HepG2 (cell line): ENCODE measurements at regions not wholly inside any gene's neighbourhood (a gene's known extent, or its start where the extent isn't known, plus 50 kb on each side); places are given as distances from the start of the nearest gene placed in this dataset.
A peak's percentile ranks its signal among the peaks of the same experiment; 100 is the strongest.

Experiments
- ATAC-seq: fragments of 200-7000 bp; cut with Tn5 transposase; 3 replicates; pipeline ENCODE4 v1.9.1; 2020; ENCODE audit warnings: mild to moderate bottlenecking, moderate library complexity
- BruUV-seq: library from RNA; stranded (reverse); fragments of 400-500 nt; replicated peaks from 2 replicates; lab custom pipeline; 2021; lab: Mats Ljungman, UMichigan
- CTCF ChIA-PET: fragments of 300-600 bp; formaldehyde crosslinking; extraction: SDS; loops from one replicate; lab custom pipeline; 2021; ENCODE audit warnings: low total read pairs, inconsistent platforms, low intra/inter-chr PET ratio; lab: Yijun Ruan, JAX
- POLR2A ChIA-PET: fragments of 350-600 bp; sonication (Branson Sonifier 250); formaldehyde crosslinking; loops from one replicate; lab custom pipeline; 2020; ENCODE audit warnings: antibody characterized with exemption, inconsistent platforms; lab: Yijun Ruan, JAX
- DNase-seq: peaks from one replicate; pipeline ENCODE4 v3.0.0-alpha.2; 2015; ENCODE audit warnings: low spot score
- FAIRE-seq: peaks from 3 replicates; lab custom pipeline; 2011; peaks lifted over from hg19 to GRCh38; lab: Jason Lieb, UNC
- H2AFZ ChIP-seq: one replicate; pipeline ENCODE4 v1.6.1; 2011; ENCODE audit warnings: low read length, inconsistent platforms
- H3K27ac ChIP-seq: fragments of 300-600 bp; 3 replicates; pipeline ENCODE4 v1.8.0; 2011; ENCODE audit warnings: mixed run types, mild to moderate bottlenecking, mixed read lengths, low read length, inconsistent platforms; ENCODE audit not compliant: insufficient read depth; ENCODE audit errors: extremely low read length
- H3K27me3 ChIP-seq, 2 experiments: fragments of 200-600 bp in 1 of 2; 2 replicates in 1 of 2; 3 replicates in 1 of 2; pipeline versions ENCODE4 v1.6.0 to v1.8.0; 2011; ENCODE audit warnings: low read length in 2 of 2, mild to moderate bottlenecking in 2 of 2, moderate library complexity in 2 of 2, inconsistent platforms in 1 of 2; ENCODE audit not compliant: insufficient read depth in 2 of 2, control insufficient read depth in 1 of 2
- H3K36me3 ChIP-seq, 2 experiments: fragments of 200-600 bp in 1 of 2; replicated peaks in 1 of 2; 2 replicates in 1 of 2; 3 replicates in 1 of 2; pipeline versions ENCODE4 v1.5.1 to v1.8.0; 2011; ENCODE audit warnings: low read length in 2 of 2, inconsistent platforms in 1 of 2; ENCODE audit not compliant: insufficient read depth in 2 of 2, control insufficient read depth in 1 of 2
- H3K4me1 ChIP-seq: 2 replicates; pipeline ENCODE4 v1.5.1; 2012; ENCODE audit warnings: low read length, inconsistent platforms; ENCODE audit not compliant: insufficient read depth
- H3K4me2 ChIP-seq: 2 replicates; pipeline ENCODE4 v1.6.0; 2011; ENCODE audit warnings: low read depth, low read length, inconsistent platforms
- H3K4me3 ChIP-seq, 3 experiments: fragments of 200-600 bp in 1 of 3; sonication (generic), shearing (Covaris generic) in 1 of 3; replicated peaks in 1 of 3; 2 replicates each; pipeline ENCODE4 v1.5.1; 2011 to 2016; ENCODE audit warnings: low read length in 3 of 3, inconsistent platforms in 2 of 3, low read depth in 2 of 3, mild to moderate bottlenecking in 2 of 3, control low read depth in 1 of 3, mixed read lengths in 1 of 3; ENCODE audit not compliant: insufficient read depth in 1 of 3
- H3K79me2 ChIP-seq: one replicate; pipeline ENCODE4 v1.6.1; 2011; ENCODE audit warnings: low read length, inconsistent platforms; ENCODE audit not compliant: insufficient read depth
- H3K9ac ChIP-seq: 2 replicates; pipeline ENCODE4 v1.6.0; 2011; ENCODE audit warnings: mild to moderate bottlenecking, low read depth, low read length, inconsistent platforms; ENCODE audit not compliant: insufficient read depth
- H3K9me3 ChIP-seq: 2 replicates; pipeline ENCODE4 v1.5.1; 2012; ENCODE audit warnings: mild to moderate bottlenecking, low read length
- H4K20me1 ChIP-seq: 2 replicates; pipeline ENCODE4 v1.6.0; 2011; ENCODE audit warnings: inconsistent platforms, mild to moderate bottlenecking, low read length, moderate library complexity; ENCODE audit not compliant: insufficient read depth
- ATF5 ChIP-seq: sonication (generic); formaldehyde crosslinking; IDR thresholded peaks from 2 replicates; pipeline ENCODE4 v1.4.0; 2020; ENCODE audit warnings: mild to moderate bottlenecking, low read depth, missing genetic modification reagents
- CCDC6 ChIP-seq: sonication (generic); formaldehyde crosslinking; IDR thresholded peaks from 2 replicates; pipeline ENCODE4 v1.8.1; 2022; ENCODE audit warnings: mild to moderate bottlenecking, missing genetic modification reagents, moderate library complexity
- FOXK1 ChIP-seq: sonication (generic); formaldehyde crosslinking; IDR thresholded peaks from 2 replicates; pipeline ENCODE4 v1.4.0; 2020; ENCODE audit warnings: low read depth, missing genetic modification reagents, borderline replicate concordance
- HOXA7 ChIP-seq: sonication (generic); formaldehyde crosslinking; IDR thresholded peaks from 2 replicates; pipeline ENCODE4 v1.8.1; 2022; ENCODE audit warnings: mild to moderate bottlenecking, missing genetic modification reagents, moderate library complexity
- KDM5B ChIP-seq: sonication (generic); formaldehyde crosslinking; IDR thresholded peaks from 2 replicates; pipeline ENCODE4 v1.4.0; 2020; ENCODE audit warnings: missing genetic modification reagents, mild to moderate bottlenecking, borderline replicate concordance
- KLF11 ChIP-seq: IDR thresholded peaks from 2 replicates; pipeline ENCODE4 v1.6.1; 2016; ENCODE audit warnings: missing compliant biosample characterization
- MAFK ChIP-seq, 2 experiments: IDR thresholded peaks in 1 of 2; conservative IDR thresholded peaks in 1 of 2; 2 replicates each; pipeline ENCODE4 v1.6.1; 2011; ENCODE audit warnings: improper control_type of control experiment in 2 of 2, low read length in 2 of 2
- PTBP1 ChIP-seq: fragments of 200-400 bp; formaldehyde crosslinking; IDR thresholded peaks from 2 replicates; pipeline ENCODE4 v1.6.1; 2018; ENCODE audit warnings: low read length, low read depth; ENCODE audit not compliant: poor library complexity, severe bottlenecking
- UBTF ChIP-seq: sonication (generic); formaldehyde crosslinking; IDR thresholded peaks from 2 replicates; pipeline ENCODE4 v1.4.0; 2020; ENCODE audit warnings: mild to moderate bottlenecking, missing genetic modification reagents
- ZMYM3 ChIP-seq: sonication (generic); formaldehyde crosslinking; IDR thresholded peaks from 2 replicates; pipeline ENCODE4 v1.5.1; 2020; ENCODE audit warnings: mild to moderate bottlenecking, missing genetic modification reagents
- ZNF430 ChIP-seq: sonication (generic); formaldehyde crosslinking; IDR thresholded peaks from 2 replicates; pipeline ENCODE4 v1.9.0; 2021; ENCODE audit warnings: mild to moderate bottlenecking, missing genetic modification reagents
- ZNF512 ChIP-seq: sonication (generic); formaldehyde crosslinking; IDR thresholded peaks from 2 replicates; pipeline ENCODE4 v1.4.0; 2020; ENCODE audit warnings: mild to moderate bottlenecking, missing genetic modification reagents
- ZNF567 ChIP-seq: sonication (generic); formaldehyde crosslinking; IDR thresholded peaks from 2 replicates; pipeline ENCODE4 v1.8.1; 2023; ENCODE audit warnings: mild to moderate bottlenecking, missing genetic modification reagents, borderline replicate concordance
- WGBS: methylation state at CpG from one replicate; pipeline ENCODE4 v1.1.6; 2017; ENCODE audit warnings: low lambda C conversion rate; 5-methylcytosine and 5-hydroxymethylcytosine counted together
- in situ Hi-C: cut with HindIII; loops from 2 replicates; pipeline ENCODE4 v1.10.0; 2017; ENCODE audit warnings: low pct_unique_long_range_greater_than_20kb; ENCODE audit not compliant: extremely low pct_ligation_motif_present
- intact Hi-C: fragments of 100-400 bp; cut with micrococcal nuclease; formaldehyde crosslinking; loops from one replicate; pipeline ENCODE4 v1.10.0; 2022; ENCODE audit not compliant: unreplicated experiment
- TF ChIP-seq, protein P1 (sequence below): sonication (generic); formaldehyde crosslinking; IDR thresholded peaks from 2 replicates; pipeline ENCODE4 v1.8.1; 2023; ENCODE audit warnings: missing genetic modification reagents, mild to moderate bottlenecking, borderline replicate concordance
- TF ChIP-seq, protein P2 (sequence below): sonication (generic); formaldehyde crosslinking; IDR thresholded peaks from 2 replicates; pipeline ENCODE4 v1.4.0; 2020; ENCODE audit warnings: mild to moderate bottlenecking, missing genetic modification reagents, borderline replicate concordance

DNA sequence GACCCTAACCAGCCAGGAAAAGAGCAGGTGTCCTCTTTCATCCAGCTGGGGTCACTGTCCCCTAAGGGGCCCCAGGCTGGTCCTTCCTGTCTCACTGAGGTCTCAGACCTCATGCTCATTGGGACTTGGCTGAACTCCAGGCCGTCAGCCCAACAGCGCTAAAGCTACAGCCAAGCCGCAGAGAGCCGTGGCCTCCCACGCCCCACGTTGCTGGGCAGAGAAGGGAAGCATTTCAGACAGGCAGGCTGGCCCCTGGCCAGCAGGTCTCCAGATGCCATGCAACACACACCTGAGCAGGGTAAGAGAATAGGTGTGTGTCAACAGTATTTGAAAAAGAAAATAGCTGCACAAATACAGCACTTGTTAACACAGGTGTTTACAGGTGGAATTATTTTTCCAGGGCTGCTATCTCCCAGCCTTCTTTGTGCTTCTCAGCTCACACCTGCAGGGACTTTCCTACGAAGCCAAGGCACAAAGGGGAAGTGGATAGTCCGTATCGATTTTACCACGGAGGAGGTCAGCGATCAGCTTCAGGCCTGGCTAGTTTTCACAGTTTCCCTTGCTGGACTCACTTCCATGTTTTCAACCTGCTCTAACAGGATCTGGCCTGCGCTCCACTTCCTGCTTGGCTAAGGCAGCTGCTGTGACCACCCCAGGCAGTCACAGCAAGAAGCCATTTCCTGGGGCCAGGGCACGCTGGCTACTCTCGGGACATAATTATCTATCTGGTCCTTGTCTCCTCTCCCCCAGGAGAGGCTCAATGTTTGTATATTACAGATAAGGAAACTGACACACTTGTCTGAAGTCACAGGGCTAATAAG is 156.1 kb upstream of the ID2 start:
- Histone ChIP-seq H3K27ac (no peak overlapping the region), H3K9ac (peak overlapping the region; percentile 41), H3K9me3 (no peaks in the 10 kb centered on the region), H3K4me3 (peak overlapping the region; percentile 26 to 64 (median 42)), H3K4me2 (peak overlapping the region; percentile 94), H3K36me3 (no peaks in the 10 kb centered on the region), H3K4me1 (peaks cover 38% of the 10 kb centered on the region), H3K27me3 (peaks cover 5 to 33% of the 10 kb centered on the region in 2 experiments; a peak in 4 of 5 replicates), H4K20me1 (no peaks in the 10 kb centered on the region), H2AFZ (peak overlapping the region; percentile 57), H3K79me2 (no peaks in the 10 kb centered on the region)
- BruUV-seq, result no TSS peak
- peak; percentile 96 for ATAC-seq
- in situ Hi-C loops, result loop anchor here (5.0 kb wide), 1 partner anchor 162 kb away; no protein-coding TSS in a partner anchor
- 7% methylated on average over 14 of the region's 14 CpGs for WGBS
- ChIA-PET CTCF (interaction anchor here (1.0 to 2.7 kb wide), 3 partner anchors 157 to 236 kb away, joined by 3 to 56 read pairs (median 4); no protein-coding TSS in a partner anchor), POLR2A (interaction anchor here (0.9 to 3.0 kb wide), 11 partner anchors 9 to 162 kb away, joined by 3 to 81 read pairs (median 4); partner anchors contain the start of gene ID2)
- peak; percentile 92 for DNase-seq
- FAIRE-seq, result peak; percentile 98
- intact Hi-C loops, result loop anchor here (1.0 kb wide), 5 partner anchors 49 to 1098 kb away; no protein-coding TSS in a partner anchor
- TF ChIP-seq ATF5 (no peak), UBTF (peak; percentile 87), ZNF567 (CRISPR knock-in tag) (peak; percentile 96), FOXK1 (peak; percentile 38; the same call in 1 of the 2 replicates), PTBP1 (no peak), MAFK (conservative IDR thresholded peaks at IDR 0.05 in 1 of 2, IDR thresholded peaks at IDR 0.05 in 1 of 2; ENCODE audit: low read length in 2 of 2) (no peak), ZMYM3 (peak; percentile 78; the same call in 1 of the 2 replicates), CCDC6 (CRISPR knock-in tag) (peak; percentile 90; the same call in 1 of the 2 replicates), KDM5B (CRISPR knock-in tag) (peak; percentile 94; the same call in 1 of the 2 replicates), KLF11 (0 out of 2 replicates have a peak, but pooled peaks have one; percentile 56), HOXA7 (no peak), ZNF512 (peak; percentile 81; the same call in 1 of the 2 replicates), ZNF430 (CRISPR knock-in tag) (peak; percentile 71; the same call in 1 of the 2 replicates)
- TF ChIP-seq, protein P1, sequence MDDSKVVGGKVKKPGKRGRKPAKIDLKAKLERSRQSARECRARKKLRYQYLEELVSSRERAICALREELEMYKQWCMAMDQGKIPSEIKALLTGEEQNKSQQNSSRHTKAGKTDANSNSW (CRISPR knock-in tag), result no peak
- TF ChIP-seq, protein P2, sequence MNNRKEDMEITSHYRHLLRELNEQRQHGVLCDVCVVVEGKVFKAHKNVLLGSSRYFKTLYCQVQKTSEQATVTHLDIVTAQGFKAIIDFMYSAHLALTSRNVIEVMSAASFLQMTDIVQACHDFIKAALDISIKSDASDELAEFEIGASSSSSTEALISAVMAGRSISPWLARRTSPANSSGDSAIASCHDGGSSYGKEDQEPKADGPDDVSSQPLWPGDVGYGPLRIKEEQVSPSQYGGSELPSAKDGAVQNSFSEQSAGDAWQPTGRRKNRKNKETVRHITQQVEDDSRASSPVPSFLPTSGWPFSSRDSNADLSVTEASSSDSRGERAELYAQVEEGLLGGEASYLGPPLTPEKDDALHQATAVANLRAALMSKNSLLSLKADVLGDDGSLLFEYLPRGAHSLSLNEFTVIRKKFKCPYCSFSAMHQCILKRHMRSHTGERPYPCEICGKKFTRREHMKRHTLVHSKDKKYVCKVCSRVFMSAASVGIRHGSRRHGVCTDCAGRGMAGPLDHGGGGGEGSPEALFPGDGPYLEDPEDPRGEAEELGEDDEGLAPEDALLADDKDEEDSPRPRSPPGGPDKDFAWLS (CRISPR knock-in tag), result 0 out of 2 replicates have a peak, but pooled peaks have one; percentile 47
